CD4-positive, alpha-beta T cell treated with Interleukin-15 for 1 hour (primary cell): ENCODE measurements at regions not wholly inside any gene's neighbourhood (a gene's known extent, or its start where the extent isn't known, plus 50 kb on each side); places are given as distances from the start of the nearest gene placed in this dataset.
"Not testable (repeated sequence)": the region's sequence is repeated elsewhere in the genome, so short reads cannot be mapped to it uniquely, and the experiment has no call there.

Experiments
- DNase-seq: peaks from one replicate; pipeline ENCODE4 v3.0.0-alpha.2; 2020

GRCh38 chr9:7336356-7337065, 463.1 kb downstream of the DMAC1 start:
- no peak for DNase-seq

- no peak for DNase-seq
Measured at GRCh38 chr9:7333719-7334118, 465.9 kb downstream of the DMAC1 start.

- DNase-seq, result no peak
Measured at GRCh38 chr9:7332780-7333179, 466.8 kb downstream of the DMAC1 start.

GRCh38 chr9:7328453-7328852, 471.1 kb downstream of the DMAC1 start:
- DNase-seq, result no peak

GRCh38 chr9:7325995-7326394, 473.6 kb downstream of the DMAC1 start:
- no peak for DNase-seq

GRCh38 chr9:7324152-7324598, 475.4 kb downstream of the DMAC1 start:
- DNase-seq, result no peak

GRCh38 chr9:7320841-7321240, 478.7 kb downstream of the DMAC1 start:
- no peak for DNase-seq

- no peak for DNase-seq
Measured at GRCh38 chr9:7320139-7320538, 479.4 kb downstream of the DMAC1 start.

GRCh38 chr9:7318920-7319319, 480.7 kb downstream of the DMAC1 start:
- DNase-seq, result no peak

GRCh38 chr9:7316967-7317366, 482.6 kb downstream of the DMAC1 start:
- DNase-seq, result no peak

GRCh38 chr9:7316166-7316795, 483.3 kb downstream of the DMAC1 start:
- DNase-seq, result no peak

GRCh38 chr9:7315746-7316145, 483.8 kb downstream of the DMAC1 start:
- DNase-seq, result no peak

- no peak for DNase-seq
Measured at GRCh38 chr9:7315116-7315515, 484.5 kb downstream of the DMAC1 start.

GRCh38 chr9:7313389-7313788, 486.2 kb downstream of the DMAC1 start:
- no peak for DNase-seq

GRCh38 chr9:7309051-7309450, 490.5 kb downstream of the DMAC1 start:
- not testable (repeated sequence) for DNase-seq

- no peak for DNase-seq
Measured at GRCh38 chr9:7305677-7306076, 493.9 kb downstream of the DMAC1 start.

GRCh38 chr9:7304627-7304995, 495.0 kb downstream of the DMAC1 start:
- no peak for DNase-seq

GRCh38 chr9:7303907-7304626, 495.5 kb downstream of the DMAC1 start:
- no peak for DNase-seq

GRCh38 chr9:7300484-7300883, 499.1 kb downstream of the DMAC1 start:
- no peak for DNase-seq

GRCh38 chr9:7298123-7298522, 501.5 kb downstream of the DMAC1 start:
- DNase-seq, result no peak

- DNase-seq, result no peak
Measured at GRCh38 chr9:7297521-7297920, 502.1 kb downstream of the DMAC1 start.

GRCh38 chr9:7293091-7293490, 506.5 kb downstream of the DMAC1 start:
- no peak for DNase-seq

- DNase-seq, result no peak
Measured at GRCh38 chr9:7289773-7290172, 509.8 kb downstream of the DMAC1 start.

GRCh38 chr9:7287986-7288385, 511.6 kb downstream of the DMAC1 start:
- no peak for DNase-seq
